ENCODE measurements at regions not wholly inside any gene's neighbourhood (a gene's known extent, or its start where the extent isn't known, plus 50 kb on each side); places are given as distances from the start of the nearest gene placed in this dataset.
A peak's percentile ranks its signal among the peaks of the same experiment; 100 is the strongest.

- DNase-seq: no peak
Measured at GRCh38 chr12:19884021-19884492, 444.8 kb downstream of the AEBP2 start.

GRCh38 chr12:19885093-19885812, 446.0 kb downstream of the AEBP2 start:
- no peak for DNase-seq

GRCh38 chr12:19886065-19886464, 446.8 kb downstream of the AEBP2 start:
- DNase-seq: no peak

GRCh38 chr12:19886639-19887064, 447.4 kb downstream of the AEBP2 start:
- DNase-seq: no peak

- no peak for DNase-seq
Measured at GRCh38 chr12:19890024-19890423, 450.7 kb downstream of the AEBP2 start.

GRCh38 chr12:19891936-19892591, 452.8 kb downstream of the AEBP2 start:
- no peak for DNase-seq

- no peak for DNase-seq
Measured at GRCh38 chr12:19893514-19893913, 454.2 kb downstream of the AEBP2 start.

GRCh38 chr12:19894050-19894449, 454.8 kb downstream of the AEBP2 start:
- no peak for DNase-seq

GRCh38 chr12:19894803-19895202, 455.5 kb downstream of the AEBP2 start:
- no peak for DNase-seq

- DNase-seq: no peak
Measured at GRCh38 chr12:19895246-19896020, 456.1 kb downstream of the AEBP2 start.

- DNase-seq: no peak
Measured at GRCh38 chr12:19896041-19896440, 456.7 kb downstream of the AEBP2 start.

- no peak for DNase-seq
Measured at GRCh38 chr12:19896534-19896933, 457.2 kb downstream of the AEBP2 start.

GRCh38 chr12:19897900-19898408, 458.7 kb downstream of the AEBP2 start:
- no peak for DNase-seq

GRCh38 chr12:19901841-19902240, 462.5 kb downstream of the AEBP2 start:
- DNase-seq: no peak

GRCh38 chr12:19904819-19905218, 463.5 kb upstream of the PDE3A start:
- no peak for DNase-seq

- no peak for DNase-seq
Measured at GRCh38 chr12:19908830-19909229, 459.5 kb upstream of the PDE3A start.

- no peak for DNase-seq
Measured at GRCh38 chr12:19909418-19909817, 458.9 kb upstream of the PDE3A start.

GRCh38 chr12:19910681-19911080, 457.7 kb upstream of the PDE3A start:
- DNase-seq: peak; percentile 41

- DNase-seq: no peak
Measured at GRCh38 chr12:19912991-19913390, 455.3 kb upstream of the PDE3A start.

- no peak for DNase-seq
Measured at GRCh38 chr12:19915392-19916195, 452.7 kb upstream of the PDE3A start.

- DNase-seq: no peak
Measured at GRCh38 chr12:19916196-19916753, 452.1 kb upstream of the PDE3A start.

- no peak for DNase-seq
Measured at GRCh38 chr12:19916974-19917373, 451.4 kb upstream of the PDE3A start.

Measured in NCI-H1048 (cell line).